Testis (tissue), 2 donors: ENCODE measurements at regions not wholly inside any gene's neighbourhood (a gene's known extent, or its start where the extent isn't known, plus 50 kb on each side); places are given as distances from the start of the nearest gene placed in this dataset.

ENCODE experiments used
- DNase-seq: peaks from one replicate; pipeline ENCODE4 v3.0.0-alpha.2; 2019
- H3K27ac ChIP-seq, 2 donors: fragments of 200-600 bp; sonication (generic); one replicate each; pipeline ENCODE4 v1.5.1; 2019
- H3K27me3 ChIP-seq: fragments of 200-600 bp; sonication (generic); one replicate; pipeline ENCODE4 v1.5.1; 2019
- H3K36me3 ChIP-seq: fragments of 200-600 bp; sonication (generic); one replicate; pipeline ENCODE4 v1.5.1; 2017; ENCODE audit warnings: low read depth; ENCODE audit errors: missing control alignments
- H3K4me1 ChIP-seq: fragments of 200-600 bp; sonication (generic); one replicate; pipeline ENCODE4 v1.5.1; 2019
- H3K4me3 ChIP-seq, 2 donors: fragments of 200-600 bp; sonication (generic); one replicate each; pipeline ENCODE4 v1.5.1; 2017 to 2019
- H3K9me3 ChIP-seq: fragments of 200-600 bp; sonication (generic); one replicate; pipeline ENCODE4 v1.5.1; 2017
- POLR2A ChIP-seq: fragments of 450-650 bp; IDR thresholded peaks from one replicate; pipeline ENCODE4 v1.6.1; 2017; ENCODE audit warnings: antibody characterized with exemption, mild to moderate bottlenecking, moderate library complexity
- WGBS, 2 donors: methylation state at CpG; one replicate each; pipeline ENCODE4 v1.1.5; 2018; 5-methylcytosine and 5-hydroxymethylcytosine counted together
- intact Hi-C: fragments of 100-400 bp; cut with DNase I; formaldehyde crosslinking; loops from one replicate; pipeline ENCODE4 v1.15.1; 2023; ENCODE audit warnings: low total_unique reads
- TF ChIP-seq, protein P1 (sequence below), 3 experiments: fragments of 450-650 bp in 2 of 3; fragments of 200-600 bp in 1 of 3; sonication (generic) in 1 of 3; IDR thresholded peaks; one replicate each; pipeline ENCODE4 v1.5.1; 2016 to 2019; ENCODE audit warnings: antibody characterized with exemption in 3 of 3, mild to moderate bottlenecking in 2 of 3, moderate library complexity in 1 of 3

DNA sequence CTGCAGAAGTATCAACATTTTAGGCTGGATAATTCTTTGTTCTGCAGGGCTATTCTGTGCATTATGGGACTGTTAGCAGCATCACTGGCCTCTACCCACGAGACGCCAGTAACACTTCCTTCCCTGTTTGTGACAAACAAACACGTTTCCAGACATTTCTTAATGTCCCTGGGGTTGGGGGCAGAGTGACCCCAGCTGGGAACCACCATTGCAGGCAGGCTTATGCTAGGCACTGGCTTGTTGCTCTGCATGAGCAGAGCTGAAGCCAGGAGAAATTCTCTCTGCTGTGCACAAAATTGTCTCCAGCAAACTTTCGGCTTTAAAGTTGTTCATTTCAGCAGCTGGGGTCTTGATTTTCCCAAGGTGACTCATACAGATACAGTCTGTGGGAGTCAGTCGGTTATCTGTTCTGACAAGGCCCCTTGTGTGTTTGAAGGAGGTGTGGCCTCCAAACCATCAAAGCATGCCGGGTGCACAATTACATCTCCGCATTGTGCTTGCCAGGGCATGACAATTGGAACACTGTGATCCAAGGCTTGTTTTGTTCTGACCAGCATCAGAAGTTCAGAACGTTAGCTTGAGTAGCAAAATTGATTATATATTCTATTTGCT lies 156.4 kb upstream of the BOD1L1 start:
- Histone ChIP-seq H3K9me3 (no peaks in the 10 kb centered on the region), H3K4me3 (no peak overlapping the region), H3K27me3 (no peaks in the 10 kb centered on the region), H3K36me3 (no peaks in the 10 kb centered on the region), H3K27ac (peak overlapping the region; percentile 61 to 64), H3K4me1 (peaks cover 16% of the 10 kb centered on the region)
- WGBS, 2 donors: 24 to 37% methylated on average over 8 of the region's 8 CpGs
- DNase-seq: peak; percentile 86
- intact Hi-C loops: no loop called here
- TF ChIP-seq, protein P1, sequence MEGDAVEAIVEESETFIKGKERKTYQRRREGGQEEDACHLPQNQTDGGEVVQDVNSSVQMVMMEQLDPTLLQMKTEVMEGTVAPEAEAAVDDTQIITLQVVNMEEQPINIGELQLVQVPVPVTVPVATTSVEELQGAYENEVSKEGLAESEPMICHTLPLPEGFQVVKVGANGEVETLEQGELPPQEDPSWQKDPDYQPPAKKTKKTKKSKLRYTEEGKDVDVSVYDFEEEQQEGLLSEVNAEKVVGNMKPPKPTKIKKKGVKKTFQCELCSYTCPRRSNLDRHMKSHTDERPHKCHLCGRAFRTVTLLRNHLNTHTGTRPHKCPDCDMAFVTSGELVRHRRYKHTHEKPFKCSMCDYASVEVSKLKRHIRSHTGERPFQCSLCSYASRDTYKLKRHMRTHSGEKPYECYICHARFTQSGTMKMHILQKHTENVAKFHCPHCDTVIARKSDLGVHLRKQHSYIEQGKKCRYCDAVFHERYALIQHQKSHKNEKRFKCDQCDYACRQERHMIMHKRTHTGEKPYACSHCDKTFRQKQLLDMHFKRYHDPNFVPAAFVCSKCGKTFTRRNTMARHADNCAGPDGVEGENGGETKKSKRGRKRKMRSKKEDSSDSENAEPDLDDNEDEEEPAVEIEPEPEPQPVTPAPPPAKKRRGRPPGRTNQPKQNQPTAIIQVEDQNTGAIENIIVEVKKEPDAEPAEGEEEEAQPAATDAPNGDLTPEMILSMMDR (IDR thresholded peaks at IDR 0.05): no peak
- no peak for TF ChIP-seq POLR2A

- H3K27me3 ChIP-seq: no peaks in the 10 kb centered on the region
- peak overlapping the region in 1 of 2 donors; percentile 46 for H3K27ac ChIP-seq
- DNase-seq: no peak
- WGBS, 2 donors: 41 to 51% methylated on average over 4 to 5 of the region's 5 CpGs
- H3K4me3 ChIP-seq: no peak overlapping the region
- H3K9me3 ChIP-seq: no peaks in the 10 kb centered on the region
- H3K4me1 ChIP-seq: peaks cover 3% of the 10 kb centered on the region
- no peak for TF ChIP-seq POLR2A
- TF ChIP-seq, protein P1 (IDR thresholded peaks at IDR 0.05): no peak
- intact Hi-C loops: no loop called here
- no peaks in the 10 kb centered on the region for H3K36me3 ChIP-seq
Observed at GRCh38 chr4:13793020-13793710, 165.6 kb upstream of the BOD1L1 start.

- intact Hi-C loops: no loop called here
- 69 to 71% methylated on average over 2 of the region's 2 CpGs for WGBS, 2 donors
- no peak overlapping the region for H3K4me3 ChIP-seq
- H3K4me1 ChIP-seq: peaks cover 3% of the 10 kb centered on the region
- H3K27me3 ChIP-seq: no peaks in the 10 kb centered on the region
- H3K27ac ChIP-seq: no peak overlapping the region
- DNase-seq: no peak
- no peaks in the 10 kb centered on the region for H3K9me3 ChIP-seq
- H3K36me3 ChIP-seq: no peaks in the 10 kb centered on the region
- no peak for TF ChIP-seq POLR2A
- TF ChIP-seq, protein P1 (IDR thresholded peaks at IDR 0.05): no peak
Observed at GRCh38 chr4:13794819-13795565, 167.5 kb upstream of the BOD1L1 start.

GRCh38 chr4:13797061-13797460 lies 169.5 kb upstream of the BOD1L1 start:
- Histone ChIP-seq H3K27me3 (no peaks in the 10 kb centered on the region), H3K4me1 (peaks cover 3% of the 10 kb centered on the region), H3K4me3 (no peak overlapping the region), H3K9me3 (no peaks in the 10 kb centered on the region), H3K27ac (no peak overlapping the region), H3K36me3 (no peaks in the 10 kb centered on the region)
- DNase-seq: no peak
- WGBS, 2 donors: 81 to 87% methylated on average over 7 of the region's 7 CpGs
- TF ChIP-seq, protein P1 (IDR thresholded peaks at IDR 0.05): no peak
- no peak for TF ChIP-seq POLR2A
- intact Hi-C loops: no loop called here
